MM.1S (cell line): ENCODE measurements at regions not wholly inside any gene's neighbourhood (a gene's known extent, or its start where the extent isn't known, plus 50 kb on each side); places are given as distances from the start of the nearest gene placed in this dataset.

ENCODE experiments used
- DNase-seq: peaks from one replicate; pipeline ENCODE4 v3.0.0-alpha.2; 2015
- H2AFZ ChIP-seq: fragments of 300-600 bp; sonication (generic); 2 replicates; pipeline ENCODE4 v1.6.0; 2016; ENCODE audit warnings: antibody characterized with exemption, low read length
- H3F3A ChIP-seq: fragments of 300-600 bp; sonication (generic); 2 replicates; pipeline ENCODE4 v1.6.1; 2016; ENCODE audit warnings: mild to moderate bottlenecking, antibody characterized with exemption, low read length, moderate library complexity, mixed read lengths; ENCODE audit not compliant: insufficient read depth
- H3K27ac ChIP-seq: fragments of 300-600 bp; sonication (generic); 2 replicates; pipeline ENCODE4 v1.5.1; 2016; ENCODE audit warnings: mild to moderate bottlenecking, low read length
- H3K27me3 ChIP-seq: fragments of 300-600 bp; sonication (generic); replicated peaks from 2 replicates; pipeline ENCODE4 v1.6.0; 2016; ENCODE audit warnings: low read length; ENCODE audit not compliant: insufficient read depth
- H3K36me3 ChIP-seq: fragments of 300-600 bp; sonication (generic); replicated peaks from 2 replicates; pipeline ENCODE4 v1.6.1; 2016; ENCODE audit warnings: mild to moderate bottlenecking, low read length, mixed read lengths; ENCODE audit not compliant: insufficient read depth
- H3K4me1 ChIP-seq: fragments of 300-600 bp; sonication (generic); 2 replicates; pipeline ENCODE4 v1.6.1; 2016; ENCODE audit warnings: low read length, mixed read lengths
- H3K4me2 ChIP-seq: fragments of 300-600 bp; sonication (generic); 2 replicates; pipeline ENCODE4 v1.6.0; 2016; ENCODE audit warnings: low read depth, low read length
- H3K4me3 ChIP-seq: fragments of 300-600 bp; sonication (generic); 2 replicates; pipeline ENCODE4 v1.5.1; 2016; ENCODE audit warnings: low read length, mixed read lengths
- H3K79me2 ChIP-seq: fragments of 300-600 bp; sonication (generic); 2 replicates; pipeline ENCODE4 v1.6.1; 2016; ENCODE audit warnings: mixed run types, low read length, mixed read lengths
- H3K9ac ChIP-seq: fragments of 300-600 bp; sonication (generic); 2 replicates; pipeline ENCODE4 v1.6.1; 2016; ENCODE audit warnings: low read length, mixed read lengths
- H3K9me2 ChIP-seq: fragments of 300-600 bp; sonication (generic); replicated peaks from 2 replicates; pipeline ENCODE4 v1.6.1; 2016; ENCODE audit warnings: mild to moderate bottlenecking, low read length, mixed read lengths; ENCODE audit not compliant: insufficient read depth
- H3K9me3 ChIP-seq: fragments of 300-600 bp; sonication (generic); replicated peaks from 2 replicates; pipeline ENCODE4 v1.6.1; 2016; ENCODE audit warnings: mild to moderate bottlenecking, low read length, mixed read lengths; ENCODE audit not compliant: insufficient read depth
- H4K20me1 ChIP-seq: fragments of 300-600 bp; sonication (generic); 2 replicates; pipeline ENCODE4 v1.6.1; 2016; ENCODE audit warnings: mild to moderate bottlenecking, low read length, moderate library complexity, mixed read lengths; ENCODE audit not compliant: insufficient read depth
- EZH2 ChIP-seq: fragments of 300-600 bp; sonication (generic); optimal IDR thresholded peaks from 2 replicates; pipeline ENCODE3; 2017; ENCODE audit warnings: low read depth, mild to moderate bottlenecking, antibody characterized with exemption, low read length, mixed read lengths
- EZH2phosphoT487 ChIP-seq: fragments of 300-600 bp; sonication (generic); IDR thresholded peaks from 2 replicates; pipeline ENCODE4 v1.6.1; 2018; ENCODE audit warnings: antibody characterized with exemption, low read length
- TF ChIP-seq, protein P1 (sequence below): fragments of 300-600 bp; sonication (generic); IDR thresholded peaks from 2 replicates; pipeline ENCODE4 v1.5.1; 2016; ENCODE audit warnings: antibody characterized with exemption, low read length, mixed read lengths

DNA sequence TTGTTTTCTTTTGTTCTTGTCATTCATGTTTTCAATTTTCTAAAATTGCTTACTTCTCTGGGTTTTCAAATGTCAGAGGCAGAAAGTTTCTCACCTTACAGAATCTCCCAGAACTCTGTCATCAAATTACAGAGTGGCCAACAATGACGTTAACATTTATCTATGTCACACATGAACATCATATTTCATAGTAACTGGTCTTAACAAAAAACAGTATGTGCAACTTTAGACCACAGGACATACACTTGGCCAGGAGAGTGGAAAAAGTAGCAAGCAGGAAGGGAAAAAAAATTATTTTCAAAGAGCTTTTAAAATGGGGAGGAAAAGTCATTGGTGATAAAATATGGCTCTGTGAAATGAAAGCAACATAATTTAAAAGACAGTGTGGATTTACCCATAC is 426.5 kb downstream of the MED13L start:
- Histone ChIP-seq H3K9me3 (no peaks in the 10 kb centered on the region), H3K4me3 (no peak overlapping the region), H3K4me1 (no peaks in the 10 kb centered on the region), H2AFZ (no peak overlapping the region), H4K20me1 (no peaks in the 10 kb centered on the region), H3K36me3 (no peaks in the 10 kb centered on the region), H3K9me2 (no peaks in the 10 kb centered on the region), H3K79me2 (no peaks in the 10 kb centered on the region), H3K27ac (no peak overlapping the region), H3F3A (no peaks in the 10 kb centered on the region), H3K27me3 (no peaks in the 10 kb centered on the region), H3K9ac (no peak overlapping the region), H3K4me2 (no peak overlapping the region)
- DNase-seq = no peak
- no peak for TF ChIP-seq EZH2phosphoT487

DNA sequence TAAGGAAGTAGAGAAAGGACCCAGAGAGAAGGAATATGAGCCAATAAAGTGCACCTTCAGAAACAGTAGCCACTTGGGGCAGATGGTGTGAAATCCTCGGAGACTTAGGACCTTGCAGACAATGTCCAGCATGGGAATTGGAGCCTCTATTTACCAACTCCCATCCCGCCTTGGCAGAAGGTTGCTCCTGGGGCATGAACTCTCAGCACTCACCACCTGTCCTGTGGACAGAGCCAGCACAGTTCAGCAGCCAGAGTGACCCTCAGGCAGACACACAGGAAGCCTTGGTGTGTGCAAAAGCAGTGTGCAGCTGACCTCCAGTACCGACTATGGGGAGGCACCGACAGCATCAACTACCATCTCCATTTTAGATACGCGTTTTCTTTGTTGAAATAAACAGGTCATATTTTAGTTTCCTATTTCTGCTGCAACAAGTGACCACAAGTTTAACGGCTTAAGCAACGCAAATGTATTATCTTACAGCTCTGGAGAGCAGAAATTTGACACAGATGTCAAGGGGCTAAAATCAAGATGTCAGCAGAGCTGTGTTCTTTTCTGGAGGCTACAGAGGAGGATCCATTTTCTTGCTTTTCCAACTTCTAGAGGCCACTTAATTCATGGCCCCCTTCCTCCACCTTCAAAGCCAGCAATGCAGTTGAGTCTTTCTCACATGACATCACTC is 428.1 kb downstream of the MED13L start:
- no peak for DNase-seq
- Histone ChIP-seq H3K79me2 (no peaks in the 10 kb centered on the region), H3F3A (no peaks in the 10 kb centered on the region), H3K9me3 (no peaks in the 10 kb centered on the region), H3K36me3 (no peaks in the 10 kb centered on the region), H3K9ac (no peak overlapping the region), H3K27ac (no peak overlapping the region), H3K27me3 (no peaks in the 10 kb centered on the region), H3K4me3 (no peak overlapping the region), H3K4me1 (no peaks in the 10 kb centered on the region), H2AFZ (no peak overlapping the region), H3K4me2 (no peak overlapping the region), H4K20me1 (no peaks in the 10 kb centered on the region), H3K9me2 (no peaks in the 10 kb centered on the region)
- TF ChIP-seq EZH2phosphoT487 = no peak

DNA sequence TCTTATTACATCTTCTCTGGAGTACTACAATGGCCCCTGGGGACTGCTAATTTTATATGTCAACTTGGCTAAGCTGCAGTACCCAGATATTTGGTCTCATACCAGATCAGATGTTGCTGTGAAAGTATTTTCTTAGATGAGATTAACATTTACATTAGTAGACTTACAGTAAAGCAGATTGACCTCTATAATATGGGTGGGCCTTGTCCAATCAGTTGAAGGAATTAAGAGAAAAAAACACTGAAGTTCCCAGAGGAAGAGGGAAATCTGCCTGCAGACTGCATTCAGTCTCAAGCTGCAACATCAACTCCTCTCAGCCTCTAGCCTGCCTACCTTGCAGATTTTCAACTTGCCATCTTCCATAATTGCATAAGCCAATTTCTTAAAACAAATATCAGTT is 430.1 kb downstream of the MED13L start:
- Histone ChIP-seq H3K27ac (no peak overlapping the region), H3K9ac (no peak overlapping the region), H3K4me3 (no peak overlapping the region), H2AFZ (no peak overlapping the region), H3K9me3 (no peaks in the 10 kb centered on the region), H3K79me2 (no peaks in the 10 kb centered on the region), H3F3A (no peaks in the 10 kb centered on the region), H3K4me1 (no peaks in the 10 kb centered on the region), H3K9me2 (no peaks in the 10 kb centered on the region), H4K20me1 (no peaks in the 10 kb centered on the region), H3K36me3 (no peaks in the 10 kb centered on the region), H3K4me2 (no peak overlapping the region), H3K27me3 (no peaks in the 10 kb centered on the region)
- DNase-seq = no peak
- TF ChIP-seq, protein P1, sequence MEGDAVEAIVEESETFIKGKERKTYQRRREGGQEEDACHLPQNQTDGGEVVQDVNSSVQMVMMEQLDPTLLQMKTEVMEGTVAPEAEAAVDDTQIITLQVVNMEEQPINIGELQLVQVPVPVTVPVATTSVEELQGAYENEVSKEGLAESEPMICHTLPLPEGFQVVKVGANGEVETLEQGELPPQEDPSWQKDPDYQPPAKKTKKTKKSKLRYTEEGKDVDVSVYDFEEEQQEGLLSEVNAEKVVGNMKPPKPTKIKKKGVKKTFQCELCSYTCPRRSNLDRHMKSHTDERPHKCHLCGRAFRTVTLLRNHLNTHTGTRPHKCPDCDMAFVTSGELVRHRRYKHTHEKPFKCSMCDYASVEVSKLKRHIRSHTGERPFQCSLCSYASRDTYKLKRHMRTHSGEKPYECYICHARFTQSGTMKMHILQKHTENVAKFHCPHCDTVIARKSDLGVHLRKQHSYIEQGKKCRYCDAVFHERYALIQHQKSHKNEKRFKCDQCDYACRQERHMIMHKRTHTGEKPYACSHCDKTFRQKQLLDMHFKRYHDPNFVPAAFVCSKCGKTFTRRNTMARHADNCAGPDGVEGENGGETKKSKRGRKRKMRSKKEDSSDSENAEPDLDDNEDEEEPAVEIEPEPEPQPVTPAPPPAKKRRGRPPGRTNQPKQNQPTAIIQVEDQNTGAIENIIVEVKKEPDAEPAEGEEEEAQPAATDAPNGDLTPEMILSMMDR = no peak
- no peak for TF ChIP-seq EZH2
- TF ChIP-seq EZH2phosphoT487 = no peak

DNA sequence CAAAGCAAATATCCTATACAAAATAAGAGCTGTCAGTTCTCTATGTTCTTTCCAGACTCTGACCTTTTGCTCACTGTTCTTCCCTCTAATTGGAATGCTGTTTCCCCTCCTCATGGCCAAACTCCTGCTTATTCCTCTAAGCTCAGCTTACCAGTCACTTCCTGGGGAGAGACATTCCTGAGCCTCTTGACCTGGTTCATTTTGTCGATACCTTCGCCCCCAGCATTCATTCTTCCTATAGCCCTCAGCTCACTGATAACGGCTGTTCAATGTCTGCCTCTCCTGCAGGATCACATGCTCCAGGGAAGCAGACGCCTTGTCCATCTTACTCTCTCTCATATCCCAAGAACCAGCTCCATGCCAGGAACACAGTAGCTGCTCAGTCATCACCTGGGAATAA is 431.0 kb downstream of the MED13L start:
- no peaks in the 10 kb centered on the region for H3F3A ChIP-seq
- H3K36me3 ChIP-seq = no peaks in the 10 kb centered on the region
- no peak overlapping the region for H3K9ac ChIP-seq
- H3K9me2 ChIP-seq = no peaks in the 10 kb centered on the region
- H3K4me1 ChIP-seq = no peaks in the 10 kb centered on the region
- no peaks in the 10 kb centered on the region for H3K79me2 ChIP-seq
- DNase-seq = no peak
- H4K20me1 ChIP-seq = no peaks in the 10 kb centered on the region
- no peaks in the 10 kb centered on the region for H3K27me3 ChIP-seq
- no peak overlapping the region for H3K4me3 ChIP-seq
- H2AFZ ChIP-seq = no peak overlapping the region
- TF ChIP-seq EZH2phosphoT487 = no peak
- TF ChIP-seq EZH2 = no peak
- TF ChIP-seq, protein P1 = no peak
- H3K4me2 ChIP-seq = no peak overlapping the region
- H3K27ac ChIP-seq = no peak overlapping the region
- H3K9me3 ChIP-seq = no peaks in the 10 kb centered on the region
